ENCODE measurements at regions not wholly inside any gene's neighbourhood (a gene's known extent, or its start where the extent isn't known, plus 50 kb on each side); places are given as distances from the start of the nearest gene placed in this dataset.

GRCh38 chr3:107055181-107055942, 321.9 kb upstream of the CCDC54 start:
- Histone ChIP-seq H3K4me3 (no peak overlapping the region), H3K36me3 (replicated peaks in 1 of 2; ENCODE audit: insufficient read depth in 1 of 2, low read depth in 2 of 2) (no peaks in the 10 kb centered on the region), H3K27me3 (no peaks in the 10 kb centered on the region), H3K4me1 (no peaks in the 10 kb centered on the region), H3K27ac (no peak overlapping the region), H3K9me3 (no peaks in the 10 kb centered on the region)
- TF ChIP-seq POLR2A (IDR thresholded peaks at IDR 0.05) (no peak), CTCF (IDR thresholded peaks at IDR 0.05) (no peak)
- DNase-seq (no peak), ATAC-seq (no peak)
- 67% methylated on average over 4 of the region's 4 CpGs for WGBS, 2 donors
- intact Hi-C loops (cut with DNase I), result no loop called here

- H3K36me3 ChIP-seq (replicated peaks in 1 of 2; ENCODE audit: insufficient read depth in 1 of 2, low read depth in 2 of 2), result no peaks in the 10 kb centered on the region
- no peak overlapping the region for H3K27ac ChIP-seq
- H3K4me3 ChIP-seq, result no peak overlapping the region
- H3K4me1 ChIP-seq, result no peaks in the 10 kb centered on the region
- ATAC-seq (no peak), DNase-seq (no peak)
- whole genome bisulfite sequencing, 2 donors, result 60 to 83% methylated on average over 1 of the region's 1 CpG
- TF ChIP-seq POLR2A (IDR thresholded peaks at IDR 0.05) (no peak), CTCF (IDR thresholded peaks at IDR 0.05) (no peak)
- H3K27me3 ChIP-seq, result no peaks in the 10 kb centered on the region
- intact Hi-C loops (cut with DNase I), result no loop called here
- H3K9me3 ChIP-seq, result no peaks in the 10 kb centered on the region
These were observed 315.8 kb upstream of the CCDC54 start for GRCh38 chr3:107061466-107061865.

GRCh38 chr3:107062310-107062709, 314.9 kb upstream of the CCDC54 start:
- 26 to 45% methylated on average over 1 of the region's 1 CpG for WGBS, 2 donors
- intact Hi-C loops (cut with DNase I), result no loop called here
- H3K27me3 ChIP-seq, result no peaks in the 10 kb centered on the region
- TF ChIP-seq CTCF (IDR thresholded peaks at IDR 0.05) (no peak), POLR2A (IDR thresholded peaks at IDR 0.05) (no peak)
- DNase-seq (no peak), ATAC-seq (no peak)
- H3K27ac ChIP-seq, result no peak overlapping the region
- no peaks in the 10 kb centered on the region for H3K36me3 ChIP-seq (replicated peaks in 1 of 2; ENCODE audit: insufficient read depth in 1 of 2, low read depth in 2 of 2)
- no peak overlapping the region for H3K4me3 ChIP-seq
- H3K4me1 ChIP-seq, result no peaks in the 10 kb centered on the region
- H3K9me3 ChIP-seq, result no peaks in the 10 kb centered on the region

GRCh38 chr3:107062787-107063186, 314.5 kb upstream of the CCDC54 start:
- no peaks in the 10 kb centered on the region for H3K9me3 ChIP-seq
- ATAC-seq, result no peak
- WGBS, 2 donors, result 63 to 80% methylated on average over 2 of the region's 2 CpGs
- no peaks in the 10 kb centered on the region for H3K27me3 ChIP-seq
- H3K27ac ChIP-seq, result no peak overlapping the region
- H3K4me3 ChIP-seq, result no peak overlapping the region
- no peaks in the 10 kb centered on the region for H3K36me3 ChIP-seq (replicated peaks in 1 of 2; ENCODE audit: insufficient read depth in 1 of 2, low read depth in 2 of 2)
- DNase-seq, result no peak
- H3K4me1 ChIP-seq, result no peaks in the 10 kb centered on the region
- intact Hi-C loops (cut with DNase I), result no loop called here
- TF ChIP-seq CTCF (IDR thresholded peaks at IDR 0.05), result no peak
- TF ChIP-seq POLR2A (IDR thresholded peaks at IDR 0.05), result no peak

GRCh38 chr3:107063351-107063750, 313.9 kb upstream of the CCDC54 start:
- H3K4me1 ChIP-seq, result no peaks in the 10 kb centered on the region
- H3K9me3 ChIP-seq, result no peaks in the 10 kb centered on the region
- TF ChIP-seq POLR2A (IDR thresholded peaks at IDR 0.05) (no peak), CTCF (IDR thresholded peaks at IDR 0.05) (no peak)
- H3K27ac ChIP-seq, result no peak overlapping the region
- no peaks in the 10 kb centered on the region for H3K36me3 ChIP-seq (replicated peaks in 1 of 2; ENCODE audit: insufficient read depth in 1 of 2, low read depth in 2 of 2)
- H3K4me3 ChIP-seq, result no peak overlapping the region
- no peaks in the 10 kb centered on the region for H3K27me3 ChIP-seq
- 35 to 38% methylated on average over 5 of the region's 5 CpGs for WGBS, 2 donors
- intact Hi-C loops (cut with DNase I), result no loop called here
- ATAC-seq (no peak), DNase-seq (no peak)

Data from body of pancreas (tissue), 4 donors.